Keratinocyte (primary cell): ENCODE measurements at regions not wholly inside any gene's neighbourhood (a gene's known extent, or its start where the extent isn't known, plus 50 kb on each side); places are given as distances from the start of the nearest gene placed in this dataset.

Experiments used
- EZH2 ChIP-seq: IDR thresholded peaks from one replicate; pipeline ENCODE4 v1.6.1; 2012; ENCODE audit warnings: inconsistent platforms, mild to moderate bottlenecking, low read length, moderate library complexity
- TF ChIP-seq, protein P1 (sequence below), 3 experiments: IDR thresholded peaks in 1 of 3; conservative IDR thresholded peaks in 1 of 3; optimal IDR thresholded peaks in 1 of 3; 2 replicates in 2 of 3; 3 replicates in 1 of 3; pipeline versions ENCODE3 to v1.5.1; 2011; ENCODE audit warnings: low read length in 3 of 3, mild to moderate bottlenecking in 3 of 3, moderate library complexity in 2 of 3, control low read depth in 1 of 3, inconsistent platforms in 1 of 3; ENCODE audit not compliant: insufficient read depth in 2 of 3; ENCODE audit errors: extremely low read depth in 1 of 3

DNA sequence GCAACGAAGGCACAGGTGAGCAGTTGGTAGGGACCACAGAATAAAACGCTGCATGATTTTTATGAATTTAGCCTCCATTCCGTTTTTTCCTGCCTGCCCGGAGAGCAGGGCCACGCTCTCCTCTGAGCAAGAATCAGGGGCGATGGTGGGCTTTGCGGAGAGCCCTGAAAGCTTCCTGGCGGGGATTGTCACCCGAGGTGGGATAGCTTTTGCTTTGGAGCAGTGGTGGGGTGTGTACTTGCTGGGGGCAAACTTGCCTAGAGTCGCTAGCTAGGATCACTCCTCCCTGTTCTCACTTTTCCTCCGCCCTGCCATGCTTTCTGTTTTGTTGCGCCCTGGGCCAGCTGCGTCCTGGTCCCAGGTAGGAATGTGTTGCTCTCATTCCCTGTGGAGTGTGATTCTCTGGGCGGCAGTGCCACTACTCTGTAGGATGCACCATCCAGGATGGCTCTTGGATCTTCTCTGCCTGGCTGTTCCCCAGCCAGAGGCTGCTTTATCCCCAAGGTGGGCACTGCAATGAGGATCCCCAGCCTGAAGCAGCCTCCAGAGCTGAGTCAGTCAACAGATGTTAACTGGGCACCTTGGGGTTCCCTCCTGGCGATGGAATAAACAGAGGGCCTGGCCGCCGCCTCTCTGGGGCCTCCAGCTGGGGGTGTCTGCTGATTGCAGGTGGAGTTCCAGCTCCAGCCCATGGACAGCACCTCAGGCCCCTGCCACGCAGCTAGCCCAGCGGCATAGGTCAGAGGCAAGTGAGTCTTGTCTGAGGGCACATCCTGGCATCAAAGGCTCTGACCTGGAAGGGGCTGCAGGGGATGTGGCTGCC, 360.9 kb upstream of the TNRC6C start:
- no peak for TF ChIP-seq EZH2
- TF ChIP-seq, protein P1, sequence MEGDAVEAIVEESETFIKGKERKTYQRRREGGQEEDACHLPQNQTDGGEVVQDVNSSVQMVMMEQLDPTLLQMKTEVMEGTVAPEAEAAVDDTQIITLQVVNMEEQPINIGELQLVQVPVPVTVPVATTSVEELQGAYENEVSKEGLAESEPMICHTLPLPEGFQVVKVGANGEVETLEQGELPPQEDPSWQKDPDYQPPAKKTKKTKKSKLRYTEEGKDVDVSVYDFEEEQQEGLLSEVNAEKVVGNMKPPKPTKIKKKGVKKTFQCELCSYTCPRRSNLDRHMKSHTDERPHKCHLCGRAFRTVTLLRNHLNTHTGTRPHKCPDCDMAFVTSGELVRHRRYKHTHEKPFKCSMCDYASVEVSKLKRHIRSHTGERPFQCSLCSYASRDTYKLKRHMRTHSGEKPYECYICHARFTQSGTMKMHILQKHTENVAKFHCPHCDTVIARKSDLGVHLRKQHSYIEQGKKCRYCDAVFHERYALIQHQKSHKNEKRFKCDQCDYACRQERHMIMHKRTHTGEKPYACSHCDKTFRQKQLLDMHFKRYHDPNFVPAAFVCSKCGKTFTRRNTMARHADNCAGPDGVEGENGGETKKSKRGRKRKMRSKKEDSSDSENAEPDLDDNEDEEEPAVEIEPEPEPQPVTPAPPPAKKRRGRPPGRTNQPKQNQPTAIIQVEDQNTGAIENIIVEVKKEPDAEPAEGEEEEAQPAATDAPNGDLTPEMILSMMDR (optimal IDR thresholded peaks at IDR 0.05 in 1 of 3, IDR thresholded peaks at IDR 0.05 in 1 of 3, conservative IDR thresholded peaks at IDR 0.05 in 1 of 3; ENCODE audit: extremely low read depth in 1 of 3, insufficient read depth in 2 of 3, low read length in 3 of 3) = no peak
